Neural cell (in vitro differentiated cells): ENCODE measurements at regions not wholly inside any gene's neighbourhood (a gene's known extent, or its start where the extent isn't known, plus 50 kb on each side); places are given as distances from the start of the nearest gene placed in this dataset.

Experiments used
- EP300 ChIP-seq: fragments of 450-650 bp; conservative IDR thresholded peaks from 2 replicates; pipeline ENCODE4 v1.6.1; 2014; ENCODE audit warnings: antibody characterized with exemption, mild to moderate bottlenecking, moderate library complexity; ENCODE audit not compliant: poor library complexity, severe bottlenecking
- EZH2 ChIP-seq: fragments of 200-600, 300-800 bp; shearing (Covaris generic), sonication (generic); IDR thresholded peaks from 2 replicates; pipeline ENCODE4 v1.6.1; 2014; ENCODE audit warnings: antibody characterized with exemption, low read length, borderline replicate concordance, mild to moderate bottlenecking; ENCODE audit not compliant: insufficient read depth, poor library complexity, severe bottlenecking
- MXI1 ChIP-seq: fragments of 450-650 bp; conservative IDR thresholded peaks from 2 replicates; pipeline ENCODE4 v1.6.1; 2014; ENCODE audit warnings: antibody characterized with exemption, mild to moderate bottlenecking; ENCODE audit not compliant: poor library complexity, severe bottlenecking
- POLR2AphosphoS5 ChIP-seq: IDR thresholded peaks from 2 replicates; pipeline ENCODE4 v1.6.1; 2012
- RAD21 ChIP-seq: fragments of 450-650 bp; conservative IDR thresholded peaks from 2 replicates; pipeline ENCODE4 v1.6.1; 2014; ENCODE audit warnings: antibody characterized with exemption, mild to moderate bottlenecking, moderate library complexity
- REST ChIP-seq: IDR thresholded peaks from 2 replicates; pipeline ENCODE4 v1.6.1; 2012; ENCODE audit warnings: borderline replicate concordance
- SMC3 ChIP-seq: fragments of 450-650 bp; conservative IDR thresholded peaks from 2 replicates; pipeline ENCODE4 v1.6.1; 2014; ENCODE audit warnings: antibody characterized with exemption, mild to moderate bottlenecking, moderate library complexity; ENCODE audit not compliant: poor library complexity
- TAF1 ChIP-seq: IDR thresholded peaks from 2 replicates; pipeline ENCODE4 v1.6.1; 2012; ENCODE audit warnings: low read depth
- TF ChIP-seq, protein P1 (sequence below): fragments of 450-650 bp; IDR thresholded peaks from 2 replicates; pipeline ENCODE4 v1.5.1; 2014; ENCODE audit warnings: antibody characterized with exemption, mild to moderate bottlenecking, moderate library complexity; ENCODE audit not compliant: poor library complexity, severe bottlenecking

DNA sequence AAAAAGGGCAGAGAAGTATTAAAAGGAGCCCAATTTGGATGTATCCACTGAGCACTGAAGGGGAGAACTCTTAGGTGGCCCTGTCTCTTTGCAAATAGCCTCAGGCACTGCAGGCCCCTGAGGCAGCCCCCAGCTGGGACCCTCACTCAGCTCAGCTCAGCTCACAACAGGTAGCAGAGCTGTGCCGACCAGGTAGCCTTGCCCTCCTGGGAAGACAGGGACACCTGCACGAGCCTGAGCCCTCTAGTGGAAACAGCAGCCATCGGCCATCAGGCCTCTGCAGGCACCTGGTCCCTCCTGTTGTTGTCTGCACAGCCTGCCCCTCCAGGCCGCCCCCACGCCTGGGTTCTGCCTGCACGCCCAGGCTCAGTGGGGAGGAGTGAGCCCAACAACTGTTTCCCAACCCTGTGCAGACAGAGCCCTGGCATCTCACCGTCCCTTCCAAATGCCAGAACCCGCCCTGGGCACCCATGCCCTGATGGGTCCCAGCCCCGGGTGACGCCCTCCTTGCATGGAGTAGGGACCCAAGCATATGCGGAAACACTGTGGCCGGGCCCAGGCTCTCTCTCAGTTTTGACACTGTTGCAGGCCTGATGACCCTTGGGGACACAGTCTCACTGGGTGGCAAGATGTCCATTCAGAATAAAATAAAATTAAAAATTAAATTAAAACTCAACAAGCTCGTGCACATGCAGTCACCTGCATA is 60.0 kb upstream of the AJAP1 start:
- TF ChIP-seq REST (no peak), POLR2AphosphoS5 (no peak), EZH2 (no peak), MXI1 (no peak), EP300 (no peak), TAF1 (no peak), RAD21 (no peak), SMC3 (no peak)
- TF ChIP-seq, protein P1, sequence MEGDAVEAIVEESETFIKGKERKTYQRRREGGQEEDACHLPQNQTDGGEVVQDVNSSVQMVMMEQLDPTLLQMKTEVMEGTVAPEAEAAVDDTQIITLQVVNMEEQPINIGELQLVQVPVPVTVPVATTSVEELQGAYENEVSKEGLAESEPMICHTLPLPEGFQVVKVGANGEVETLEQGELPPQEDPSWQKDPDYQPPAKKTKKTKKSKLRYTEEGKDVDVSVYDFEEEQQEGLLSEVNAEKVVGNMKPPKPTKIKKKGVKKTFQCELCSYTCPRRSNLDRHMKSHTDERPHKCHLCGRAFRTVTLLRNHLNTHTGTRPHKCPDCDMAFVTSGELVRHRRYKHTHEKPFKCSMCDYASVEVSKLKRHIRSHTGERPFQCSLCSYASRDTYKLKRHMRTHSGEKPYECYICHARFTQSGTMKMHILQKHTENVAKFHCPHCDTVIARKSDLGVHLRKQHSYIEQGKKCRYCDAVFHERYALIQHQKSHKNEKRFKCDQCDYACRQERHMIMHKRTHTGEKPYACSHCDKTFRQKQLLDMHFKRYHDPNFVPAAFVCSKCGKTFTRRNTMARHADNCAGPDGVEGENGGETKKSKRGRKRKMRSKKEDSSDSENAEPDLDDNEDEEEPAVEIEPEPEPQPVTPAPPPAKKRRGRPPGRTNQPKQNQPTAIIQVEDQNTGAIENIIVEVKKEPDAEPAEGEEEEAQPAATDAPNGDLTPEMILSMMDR: no peak
